B cell (primary cell): ENCODE measurements at regions not wholly inside any gene's neighbourhood (a gene's known extent, or its start where the extent isn't known, plus 50 kb on each side); places are given as distances from the start of the nearest gene placed in this dataset.

ENCODE experiments used
- ATAC-seq: fragments of 200-7000 bp; cut with Tn5 transposase; one replicate; pipeline ENCODE4 v1.10.0; 2021; ENCODE audit warnings: low read depth, mild to moderate bottlenecking, moderate number of reproducible peaks, moderate library complexity
- CTCF ChIA-PET: fragments of 350-600 bp; sonication (Branson Sonifier 250); formaldehyde crosslinking; loops from one replicate; lab custom pipeline; 2021; ENCODE audit warnings: antibody characterized with exemption, inconsistent platforms; lab: Charles Lee
- POLR2A ChIA-PET: fragments of 350-600 bp; sonication (Branson Sonifier 250); formaldehyde crosslinking; loops from one replicate; lab custom pipeline; 2021; ENCODE audit warnings: antibody characterized with exemption; lab: Charles Lee
- DNase-seq: peaks from one replicate; pipeline ENCODE4 v3.0.0; 2013
- H2AFZ ChIP-seq: 2 replicates; pipeline ENCODE4 v1.6.1; 2012; ENCODE audit warnings: mild to moderate bottlenecking, low read depth, low read length; ENCODE audit not compliant: insufficient read depth, poor library complexity, severe bottlenecking
- H3K27ac ChIP-seq, 2 donors: 1 replicate in 1 of 2; 2 replicates in 1 of 2; pipeline ENCODE4 v1.5.1; 2012 to 2013; ENCODE audit warnings: low read length in 2 of 2, mild to moderate bottlenecking in 2 of 2, moderate library complexity in 1 of 2
- H3K27me3 ChIP-seq, 4 experiments: fragments of 200-600 bp in 1 of 4; sonication (generic) in 1 of 4; replicated peaks in 1 of 4; 1 replicate in 2 of 4; 2 replicates in 2 of 4; pipeline versions ENCODE4 v1.6.1 to v1.7.0; 2013 to 2016; ENCODE audit warnings: low read length in 3 of 4, mild to moderate bottlenecking in 2 of 4, mixed read lengths in 1 of 4, moderate library complexity in 1 of 4; ENCODE audit not compliant: insufficient read depth in 4 of 4, control insufficient read depth in 3 of 4; ENCODE audit errors: control extremely low read depth in 1 of 4
- H3K36me3 ChIP-seq, 2 experiments: replicated peaks in 1 of 2; 1 replicate in 1 of 2; 2 replicates in 1 of 2; pipeline versions ENCODE4 v1.6.1 to v1.7.1; 2013; ENCODE audit warnings: low read length in 1 of 2; ENCODE audit not compliant: insufficient read depth in 2 of 2, control insufficient read depth in 1 of 2; ENCODE audit errors: control extremely low read depth in 1 of 2, extremely low read depth in 1 of 2
- H3K4me1 ChIP-seq, 2 donors: fragments of 200-600 bp in 1 of 2; sonication (generic) in 1 of 2; 1 replicate in 1 of 2; 2 replicates in 1 of 2; pipeline versions ENCODE4 v1.5.1 to v1.6.1; 2013 to 2017; ENCODE audit warnings: low read length in 2 of 2; ENCODE audit not compliant: control insufficient read depth in 2 of 2, insufficient read depth in 2 of 2
- H3K4me2 ChIP-seq: replicated peaks from 2 replicates; pipeline ENCODE3; 2012; ENCODE audit warnings: mild to moderate bottlenecking, low read depth, low read length; ENCODE audit not compliant: poor library complexity, severe bottlenecking
- H3K4me3 ChIP-seq, 5 experiments: fragments of 200-600 bp in 1 of 5; sonication (generic) in 1 of 5; 1 replicate in 3 of 5; 2 replicates in 2 of 5; pipeline versions ENCODE4 v1.5.1 to v1.7.0; 2011 to 2016; ENCODE audit warnings: low read length in 4 of 5, mild to moderate bottlenecking in 4 of 5, low read depth in 2 of 5, control low read depth in 1 of 5, moderate library complexity in 1 of 5; ENCODE audit not compliant: insufficient read depth in 1 of 5; ENCODE audit errors: control extremely low read depth in 1 of 5, extremely low read depth in 1 of 5
- H3K79me2 ChIP-seq: fragments of 200-600 bp; sonication (generic); one replicate; pipeline ENCODE4 v1.6.0; 2016; ENCODE audit warnings: low read length; ENCODE audit not compliant: control insufficient read depth, insufficient read depth
- H3K9ac ChIP-seq: fragments of 200-600 bp; sonication (generic); 2 replicates; pipeline ENCODE4 v1.6.1; 2017; ENCODE audit warnings: mild to moderate bottlenecking, low read length, moderate library complexity
- H3K9me3 ChIP-seq, 3 donors: one replicate each; pipeline versions ENCODE4 v1.6.1 to v1.7.1; 2013; ENCODE audit warnings: low read length in 2 of 3; ENCODE audit not compliant: control insufficient read depth in 2 of 3, insufficient read depth in 1 of 3; ENCODE audit errors: control extremely low read depth in 1 of 3
- H4K20me1 ChIP-seq: 2 replicates; pipeline ENCODE4 v1.6.0; 2012; ENCODE audit warnings: mild to moderate bottlenecking, low read length; ENCODE audit not compliant: insufficient read depth, control insufficient read depth, poor library complexity, severe bottlenecking
- H3K27ac Mint-ChIP-seq: one replicate; pipeline ENCODE4 v1.8.0; 2021; ENCODE audit warnings: mixed read lengths
- H3K27me3 Mint-ChIP-seq: one replicate; pipeline ENCODE4 v1.8.0; 2021; ENCODE audit warnings: mixed read lengths
- H3K4me1 Mint-ChIP-seq: one replicate; pipeline ENCODE4 v1.8.0; 2021; ENCODE audit warnings: mixed read lengths
- H3K4me3 Mint-ChIP-seq: one replicate; pipeline ENCODE4 v1.8.0; 2021; ENCODE audit warnings: mixed read lengths
- H3K9me3 Mint-ChIP-seq: one replicate; pipeline ENCODE4 v1.8.0; 2022; ENCODE audit warnings: mixed read lengths; ENCODE audit not compliant: insufficient read depth
- CTCF ChIP-seq: fragments of 200-600 bp; IDR thresholded peaks from one replicate; pipeline ENCODE4 v1.8.0; 2022; ENCODE audit warnings: antibody characterized with exemption, mild to moderate bottlenecking
- EZH2 ChIP-seq: IDR thresholded peaks from 2 replicates; pipeline ENCODE4 v1.6.1; 2012; ENCODE audit warnings: borderline replicate concordance, low read depth, mild to moderate bottlenecking, moderate library complexity, low read length; ENCODE audit not compliant: insufficient read depth, poor library complexity, severe bottlenecking
- WGBS: methylation state at CpG from one replicate; pipeline ENCODE4 v1.1.5; 2013; ENCODE audit warnings: missing lambda C conversion rate; ENCODE audit not compliant: insufficient coverage; 5-methylcytosine and 5-hydroxymethylcytosine counted together
- intact Hi-C: fragments of 100-400 bp; cut with micrococcal nuclease; formaldehyde crosslinking; loops from one replicate; pipeline ENCODE4 v1.10.0; 2022

- Histone ChIP-seq H3K27ac (no peak overlapping the region), H3K4me2 (no peak overlapping the region), H3K9ac (no peak overlapping the region), H3K9me3 (no peaks in the 10 kb centered on the region), H3K27me3 (no peaks in the 10 kb centered on the region), H2AFZ (no peak overlapping the region), H4K20me1 (no peaks in the 10 kb centered on the region), H3K79me2 (no peaks in the 10 kb centered on the region), H3K4me1 (no peaks in the 10 kb centered on the region), H3K36me3 (no peaks in the 10 kb centered on the region), H3K4me3 (no peak overlapping the region)
- Mint-ChIP-seq H3K9me3 (peaks cover 3% of the 10 kb centered on the region), H3K4me3 (no peak overlapping the region), H3K4me1 (no peaks in the 10 kb centered on the region), H3K27me3 (no peaks in the 10 kb centered on the region), H3K27ac (no peak overlapping the region)
- ChIA-PET POLR2A (no interaction called here), CTCF (no interaction called here)
- no peak for ATAC-seq
- WGBS = no CpG with 5 or more reads among the region's 1 CpG
- DNase-seq = no peak
- intact Hi-C loops = loop anchor here (10.0 kb wide), 1 partner anchor 312 kb away; no protein-coding TSS in a partner anchor
- TF ChIP-seq CTCF = no peak
- TF ChIP-seq EZH2 = no peak
Measured at GRCh38 chr7:125892434-125892833, 962.8 kb upstream of the POT1 start.

GRCh38 chr7:125878988-125879387 is 949.4 kb upstream of the POT1 start:
- no peak overlapping the region for H2AFZ ChIP-seq
- ATAC-seq = no peak
- 96% methylated on average over 3 of the region's 6 CpGs for WGBS
- H3K4me2 ChIP-seq = no peak overlapping the region
- H3K9me3 ChIP-seq = no peaks in the 10 kb centered on the region
- H3K36me3 ChIP-seq = no peaks in the 10 kb centered on the region
- H3K4me1 ChIP-seq = no peaks in the 10 kb centered on the region
- H3K27ac ChIP-seq = no peak overlapping the region
- H3K9me3 Mint-ChIP-seq = peaks cover 3% of the 10 kb centered on the region
- H3K27me3 ChIP-seq = no peaks in the 10 kb centered on the region
- no peaks in the 10 kb centered on the region for H3K79me2 ChIP-seq
- H4K20me1 ChIP-seq = no peaks in the 10 kb centered on the region
- no peak overlapping the region for H3K4me3 ChIP-seq
- intact Hi-C loops = no loop called here
- no peak overlapping the region for H3K4me3 Mint-ChIP-seq
- POLR2A ChIA-PET = no interaction called here
- TF ChIP-seq EZH2 (no peak), CTCF (no peak)
- H3K27me3 Mint-ChIP-seq = no peaks in the 10 kb centered on the region
- no peak for DNase-seq
- H3K9ac ChIP-seq = no peak overlapping the region
- no peaks in the 10 kb centered on the region for H3K4me1 Mint-ChIP-seq
- no peak overlapping the region for H3K27ac Mint-ChIP-seq
- CTCF ChIA-PET = no interaction called here
